ENCODE measurements at regions not wholly inside any gene's neighbourhood (a gene's known extent, or its start where the extent isn't known, plus 50 kb on each side); places are given as distances from the start of the nearest gene placed in this dataset.

- H3K9me3 ChIP-seq (ENCODE audit: control insufficient read depth, low read length) = peaks cover 5% of the 10 kb centered on the region
- no peak overlapping the region for H3K9ac ChIP-seq (ENCODE audit: low read length)
- no peak for DNase-seq (ENCODE audit: low read depth)
- H3K4me3 ChIP-seq (ENCODE audit: low read length) = no peak overlapping the region
- H3K4me1 ChIP-seq (ENCODE audit: control insufficient read depth, insufficient read depth, low read length) = no peaks in the 10 kb centered on the region
- H3K36me3 ChIP-seq (ENCODE audit: control insufficient read depth, insufficient read depth, low read length, severe bottlenecking) = no peaks in the 10 kb centered on the region
- H3K27me3 ChIP-seq (replicated peaks; ENCODE audit: control insufficient read depth, insufficient read depth, low read length) = no peaks in the 10 kb centered on the region
These were observed 124.5 kb downstream of the KCTD15 start for GRCh38 chr19:33921165-33921564.

- DNase-seq (ENCODE audit: low read depth) = no peak
- H3K36me3 ChIP-seq (ENCODE audit: control insufficient read depth, insufficient read depth, low read length, severe bottlenecking) = no peaks in the 10 kb centered on the region
- no peaks in the 10 kb centered on the region for H3K4me1 ChIP-seq (ENCODE audit: control insufficient read depth, insufficient read depth, low read length)
- no peaks in the 10 kb centered on the region for H3K9me3 ChIP-seq (ENCODE audit: control insufficient read depth, low read length)
- no peak overlapping the region for H3K4me3 ChIP-seq (ENCODE audit: low read length)
- H3K27me3 ChIP-seq (replicated peaks; ENCODE audit: control insufficient read depth, insufficient read depth, low read length) = peaks cover 2% of the 10 kb centered on the region
- no peak overlapping the region for H3K9ac ChIP-seq (ENCODE audit: low read length)
These were observed 129.6 kb downstream of the KCTD15 start for GRCh38 chr19:33926306-33926705.

GRCh38 chr19:33927789-33928457 is 131.3 kb downstream of the KCTD15 start:
- H3K9me3 ChIP-seq (ENCODE audit: control insufficient read depth, low read length) = no peaks in the 10 kb centered on the region
- peaks cover 2% of the 10 kb centered on the region for H3K27me3 ChIP-seq (replicated peaks; ENCODE audit: control insufficient read depth, insufficient read depth, low read length)
- DNase-seq (ENCODE audit: low read depth) = no peak
- H3K4me1 ChIP-seq (ENCODE audit: control insufficient read depth, insufficient read depth, low read length) = no peaks in the 10 kb centered on the region
- no peak overlapping the region for H3K9ac ChIP-seq (ENCODE audit: low read length)
- H3K36me3 ChIP-seq (ENCODE audit: control insufficient read depth, insufficient read depth, low read length, severe bottlenecking) = no peaks in the 10 kb centered on the region
- H3K4me3 ChIP-seq (ENCODE audit: low read length) = no peak overlapping the region

- Histone ChIP-seq H3K4me3 (ENCODE audit: low read length) (no peak overlapping the region), H3K36me3 (ENCODE audit: control insufficient read depth, insufficient read depth, low read length, severe bottlenecking) (no peaks in the 10 kb centered on the region), H3K4me1 (ENCODE audit: control insufficient read depth, insufficient read depth, low read length) (no peaks in the 10 kb centered on the region), H3K9ac (ENCODE audit: low read length) (no peak overlapping the region), H3K27me3 (replicated peaks; ENCODE audit: control insufficient read depth, insufficient read depth, low read length) (peaks cover 2% of the 10 kb centered on the region), H3K9me3 (ENCODE audit: control insufficient read depth, low read length) (peaks cover 3% of the 10 kb centered on the region)
- no peak for DNase-seq (ENCODE audit: low read depth)
These were observed 131.8 kb downstream of the KCTD15 start for GRCh38 chr19:33928458-33928950.

- Histone ChIP-seq H3K9ac (ENCODE audit: low read length) (no peak overlapping the region), H3K4me1 (ENCODE audit: control insufficient read depth, insufficient read depth, low read length) (no peaks in the 10 kb centered on the region), H3K9me3 (ENCODE audit: control insufficient read depth, low read length) (peaks cover 11% of the 10 kb centered on the region), H3K4me3 (ENCODE audit: low read length) (no peak overlapping the region), H3K27me3 (replicated peaks; ENCODE audit: control insufficient read depth, insufficient read depth, low read length) (no peaks in the 10 kb centered on the region), H3K36me3 (ENCODE audit: control insufficient read depth, insufficient read depth, low read length, severe bottlenecking) (no peaks in the 10 kb centered on the region)
- DNase-seq (ENCODE audit: low read depth) = no peak
These were observed 137.3 kb downstream of the KCTD15 start for GRCh38 chr19:33933931-33934330.

- DNase-seq (ENCODE audit: low read depth) = no peak
- peaks cover 6% of the 10 kb centered on the region for H3K9me3 ChIP-seq (ENCODE audit: control insufficient read depth, low read length)
- no peak overlapping the region for H3K9ac ChIP-seq (ENCODE audit: low read length)
- no peaks in the 10 kb centered on the region for H3K4me1 ChIP-seq (ENCODE audit: control insufficient read depth, insufficient read depth, low read length)
- H3K27me3 ChIP-seq (replicated peaks; ENCODE audit: control insufficient read depth, insufficient read depth, low read length) = no peaks in the 10 kb centered on the region
- H3K36me3 ChIP-seq (ENCODE audit: control insufficient read depth, insufficient read depth, low read length, severe bottlenecking) = no peaks in the 10 kb centered on the region
- no peak overlapping the region for H3K4me3 ChIP-seq (ENCODE audit: low read length)
These were observed 142.2 kb downstream of the KCTD15 start for GRCh38 chr19:33938821-33939220.

GRCh38 chr19:33941133-33941532 is 144.5 kb downstream of the KCTD15 start:
- no peaks in the 10 kb centered on the region for H3K9me3 ChIP-seq (ENCODE audit: control insufficient read depth, low read length)
- DNase-seq (ENCODE audit: low read depth) = no peak
- H3K27me3 ChIP-seq (replicated peaks; ENCODE audit: control insufficient read depth, insufficient read depth, low read length) = no peaks in the 10 kb centered on the region
- no peaks in the 10 kb centered on the region for H3K4me1 ChIP-seq (ENCODE audit: control insufficient read depth, insufficient read depth, low read length)
- no peak overlapping the region for H3K4me3 ChIP-seq (ENCODE audit: low read length)
- no peaks in the 10 kb centered on the region for H3K36me3 ChIP-seq (ENCODE audit: control insufficient read depth, insufficient read depth, low read length, severe bottlenecking)
- no peak overlapping the region for H3K9ac ChIP-seq (ENCODE audit: low read length)

GRCh38 chr19:33946535-33947264 is 150.0 kb downstream of the KCTD15 start:
- Histone ChIP-seq H3K36me3 (ENCODE audit: control insufficient read depth, insufficient read depth, low read length, severe bottlenecking) (no peaks in the 10 kb centered on the region), H3K9me3 (ENCODE audit: control insufficient read depth, low read length) (peaks cover 2% of the 10 kb centered on the region), H3K4me3 (ENCODE audit: low read length) (no peak overlapping the region), H3K27me3 (replicated peaks; ENCODE audit: control insufficient read depth, insufficient read depth, low read length) (peaks cover 4% of the 10 kb centered on the region), H3K9ac (ENCODE audit: low read length) (no peak overlapping the region), H3K4me1 (ENCODE audit: control insufficient read depth, insufficient read depth, low read length) (no peaks in the 10 kb centered on the region)
- DNase-seq (ENCODE audit: low read depth) = no peak

- H3K27me3 ChIP-seq (replicated peaks; ENCODE audit: control insufficient read depth, insufficient read depth, low read length) = peaks cover 4% of the 10 kb centered on the region
These were observed 150.7 kb downstream of the KCTD15 start for GRCh38 chr19:33947265-33947964.

GRCh38 chr19:33948651-33949335 is 152.1 kb downstream of the KCTD15 start:
- no peak overlapping the region for H3K4me3 ChIP-seq (ENCODE audit: low read length)
- no peak for DNase-seq (ENCODE audit: low read depth)
- no peaks in the 10 kb centered on the region for H3K4me1 ChIP-seq (ENCODE audit: control insufficient read depth, insufficient read depth, low read length)
- no peaks in the 10 kb centered on the region for H3K36me3 ChIP-seq (ENCODE audit: control insufficient read depth, insufficient read depth, low read length, severe bottlenecking)
- peaks cover 4% of the 10 kb centered on the region for H3K27me3 ChIP-seq (replicated peaks; ENCODE audit: control insufficient read depth, insufficient read depth, low read length)
- no peak overlapping the region for H3K9ac ChIP-seq (ENCODE audit: low read length)
- peaks cover 2% of the 10 kb centered on the region for H3K9me3 ChIP-seq (ENCODE audit: control insufficient read depth, low read length)

More at GRCh38 chr19:33947265-33947964, 150.7 kb downstream of the KCTD15 start:
- Histone ChIP-seq H3K9me3 (ENCODE audit: control insufficient read depth, low read length) (peaks cover 2% of the 10 kb centered on the region), H3K9ac (ENCODE audit: low read length) (no peak overlapping the region), H3K36me3 (ENCODE audit: control insufficient read depth, insufficient read depth, low read length, severe bottlenecking) (no peaks in the 10 kb centered on the region), H3K4me3 (ENCODE audit: low read length) (no peak overlapping the region), H3K4me1 (ENCODE audit: control insufficient read depth, insufficient read depth, low read length) (no peaks in the 10 kb centered on the region)
- peak; percentile 1 for DNase-seq (ENCODE audit: low read depth)

Data from adipocyte (in vitro differentiated cells).